Mesenchymal stem cell (in vitro differentiated cells and primary cell): ENCODE measurements at regions not wholly inside any gene's neighbourhood (a gene's known extent, or its start where the extent isn't known, plus 50 kb on each side); places are given as distances from the start of the nearest gene placed in this dataset.

Experiments
- DNase-seq: peaks from one replicate; pipeline ENCODE4 v3.0.0-alpha.2; 2013
- H2AFZ ChIP-seq: one replicate; pipeline ENCODE4 v1.6.1; 2013; ENCODE audit warnings: low read depth, mild to moderate bottlenecking, control low read depth, inconsistent platforms, low read length, moderate library complexity
- H2AK5ac ChIP-seq: 2 replicates; pipeline ENCODE4 v1.6.1; 2013; ENCODE audit warnings: low read length, moderate library complexity, mild to moderate bottlenecking, inconsistent platforms; ENCODE audit not compliant: severe bottlenecking
- H2BK120ac ChIP-seq: one replicate; pipeline ENCODE4 v1.6.1; 2013; ENCODE audit warnings: low read depth, mild to moderate bottlenecking, inconsistent platforms, low read length, moderate library complexity
- H2BK12ac ChIP-seq, 2 experiments: one replicate each; pipeline ENCODE4 v1.6.1; 2013; ENCODE audit warnings: inconsistent platforms in 2 of 2, low read length in 2 of 2, mild to moderate bottlenecking in 2 of 2, moderate library complexity in 2 of 2, control low read depth in 1 of 2
- H2BK15ac ChIP-seq: one replicate; pipeline ENCODE4 v1.6.1; 2013; ENCODE audit warnings: mild to moderate bottlenecking, low read depth, inconsistent platforms; ENCODE audit not compliant: poor library complexity, severe bottlenecking
- H2BK5ac ChIP-seq: 2 replicates; pipeline ENCODE4 v1.6.1; 2013; ENCODE audit warnings: low read depth, mild to moderate bottlenecking, low read length, control low read depth, inconsistent platforms; ENCODE audit not compliant: poor library complexity, severe bottlenecking
- H3K14ac ChIP-seq, 2 experiments: one replicate each; pipeline ENCODE4 v1.6.1; 2013; ENCODE audit warnings: inconsistent platforms in 2 of 2, low read length in 2 of 2, control low read depth in 1 of 2, mild to moderate bottlenecking in 1 of 2, moderate library complexity in 1 of 2
- H3K18ac ChIP-seq, 2 experiments: one replicate each; pipeline ENCODE4 v1.6.1; 2013; ENCODE audit warnings: inconsistent platforms in 2 of 2, low read length in 2 of 2, control low read depth in 1 of 2, low read depth in 1 of 2, mild to moderate bottlenecking in 1 of 2
- H3K23ac ChIP-seq, 2 experiments: one replicate each; pipeline ENCODE4 v1.6.1; 2013; ENCODE audit warnings: inconsistent platforms in 2 of 2, low read length in 2 of 2, mild to moderate bottlenecking in 2 of 2, moderate library complexity in 2 of 2, control low read depth in 1 of 2
- H3K27ac ChIP-seq: 2 replicates; pipeline ENCODE4 v1.5.1; 2013; ENCODE audit warnings: mild to moderate bottlenecking, moderate library complexity, low read length, control low read depth, inconsistent platforms; ENCODE audit not compliant: poor library complexity, severe bottlenecking
- H3K27me3 ChIP-seq, 2 experiments: 2 replicates each; pipeline versions ENCODE4 v1.6.1 to v1.7.0; 2013; ENCODE audit warnings: low read length in 2 of 2, mild to moderate bottlenecking in 2 of 2, moderate library complexity in 2 of 2, control low read depth in 1 of 2, inconsistent platforms in 1 of 2; ENCODE audit not compliant: control insufficient read depth in 1 of 2, insufficient read depth in 1 of 2
- H3K36me3 ChIP-seq, 2 experiments: 2 replicates each; pipeline versions ENCODE4 v1.6.1 to v1.7.0; 2013; ENCODE audit warnings: low read length in 2 of 2, control low read depth in 1 of 2, inconsistent platforms in 1 of 2, low read depth in 1 of 2, mild to moderate bottlenecking in 1 of 2; ENCODE audit not compliant: insufficient read depth in 2 of 2, control insufficient read depth in 1 of 2
- H3K4ac ChIP-seq, 2 experiments: one replicate each; pipeline ENCODE4 v1.6.1; 2013; ENCODE audit warnings: inconsistent platforms in 2 of 2, low read length in 2 of 2, mild to moderate bottlenecking in 2 of 2, moderate library complexity in 2 of 2, control low read depth in 1 of 2, low read depth in 1 of 2
- H3K4me1 ChIP-seq: 2 replicates; pipeline ENCODE4 v1.6.1; 2013; ENCODE audit warnings: low read depth, low read length, control low read depth; ENCODE audit not compliant: control insufficient read depth, insufficient read depth
- H3K4me2 ChIP-seq: 2 replicates; pipeline ENCODE4 v1.6.1; 2013; ENCODE audit warnings: low read length, mild to moderate bottlenecking, inconsistent platforms; ENCODE audit not compliant: poor library complexity, severe bottlenecking
- H3K4me3 ChIP-seq, 2 experiments: 2 replicates each; pipeline versions ENCODE4 v1.5.1 to v1.7.0; 2013; ENCODE audit warnings: low read length in 2 of 2, mild to moderate bottlenecking in 2 of 2, control low read depth in 1 of 2, low read depth in 1 of 2; ENCODE audit not compliant: insufficient read depth in 1 of 2
- H3K79me1 ChIP-seq: replicated peaks from 2 replicates; pipeline ENCODE4 v1.6.1; 2013; ENCODE audit warnings: mild to moderate bottlenecking, control low read depth, low read length, inconsistent platforms; ENCODE audit not compliant: poor library complexity, severe bottlenecking
- H3K9ac ChIP-seq: 2 replicates; pipeline ENCODE4 v1.7.0; 2013; ENCODE audit warnings: mild to moderate bottlenecking, low read length, moderate library complexity
- H3K9me3 ChIP-seq: 2 replicates; pipeline ENCODE4 v1.7.0; 2013; ENCODE audit warnings: mild to moderate bottlenecking, low read length; ENCODE audit not compliant: control insufficient read depth
- H4K8ac ChIP-seq: one replicate; pipeline ENCODE4 v1.6.1; 2013; ENCODE audit warnings: inconsistent platforms, mild to moderate bottlenecking, low read length, moderate library complexity
- H4K91ac ChIP-seq: one replicate; pipeline ENCODE4 v1.6.1; 2013; ENCODE audit warnings: mild to moderate bottlenecking, low read length, inconsistent platforms
- WGBS: methylation state at CpG from one replicate; pipeline ENCODE4 v1.1.7; 2013; ENCODE audit warnings: mixed read lengths; 5-methylcytosine and 5-hydroxymethylcytosine counted together

DNA sequence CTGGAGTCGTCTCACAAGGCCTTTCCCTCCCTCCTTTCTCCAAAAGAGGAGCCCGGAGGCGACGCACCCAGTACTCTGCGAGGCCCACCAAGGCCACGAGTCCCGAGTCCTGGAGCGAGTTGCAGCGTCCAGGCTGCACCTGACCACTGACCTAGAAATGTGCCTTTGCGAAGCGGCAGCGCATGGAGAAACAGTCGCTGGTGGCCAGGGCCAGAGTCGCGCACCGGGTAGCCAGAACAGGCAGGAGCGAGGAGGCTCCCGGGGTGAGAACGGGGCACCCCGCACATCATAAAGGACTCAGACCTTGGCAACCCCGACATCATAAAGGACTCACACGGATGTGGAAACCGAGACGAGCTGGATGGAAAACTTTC, 318.4 kb downstream of the FAM72C start:
- H3K9me3 ChIP-seq: peaks cover 13% of the 10 kb centered on the region
- H3K4ac ChIP-seq: no peak overlapping the region
- H3K27me3 ChIP-seq: peaks cover 0 to 69% of the 10 kb centered on the region in 2 experiments
- H2BK5ac ChIP-seq: no peak overlapping the region
- H2BK15ac ChIP-seq: no peak overlapping the region
- H3K23ac ChIP-seq: no peak overlapping the region
- no peak overlapping the region for H3K9ac ChIP-seq
- no peak overlapping the region for H2BK120ac ChIP-seq
- H3K36me3 ChIP-seq: no peaks in the 10 kb centered on the region
- DNase-seq: no peak
- H2AFZ ChIP-seq: no peak overlapping the region
- H2AK5ac ChIP-seq: no peak overlapping the region
- H3K79me1 ChIP-seq: no peaks in the 10 kb centered on the region
- no peaks in the 10 kb centered on the region for H3K4me1 ChIP-seq
- no peak overlapping the region for H3K4me3 ChIP-seq
- H4K8ac ChIP-seq: no peak overlapping the region
- no peak overlapping the region for H3K14ac ChIP-seq
- no peak overlapping the region for H2BK12ac ChIP-seq
- no peak overlapping the region for H3K18ac ChIP-seq
- no peak overlapping the region for H3K4me2 ChIP-seq
- WGBS: 93% methylated on average over 24 of the region's 24 CpGs
- no peak overlapping the region for H4K91ac ChIP-seq
- H3K27ac ChIP-seq: no peak overlapping the region

- no peak overlapping the region for H2BK15ac ChIP-seq
- H3K4me2 ChIP-seq: no peak overlapping the region
- H4K91ac ChIP-seq: no peak overlapping the region
- no peak overlapping the region for H2AK5ac ChIP-seq
- no peaks in the 10 kb centered on the region for H3K36me3 ChIP-seq
- no peak overlapping the region for H3K4me3 ChIP-seq
- peaks cover 13% of the 10 kb centered on the region for H3K9me3 ChIP-seq
- no peak overlapping the region for H3K4ac ChIP-seq
- H3K9ac ChIP-seq: no peak overlapping the region
- H3K23ac ChIP-seq: no peak overlapping the region
- H3K79me1 ChIP-seq: no peaks in the 10 kb centered on the region
- no peak overlapping the region for H2BK120ac ChIP-seq
- H3K14ac ChIP-seq: no peak overlapping the region
- H2BK12ac ChIP-seq: no peak overlapping the region
- DNase-seq: no peak
- H3K27ac ChIP-seq: no peak overlapping the region
- H3K18ac ChIP-seq: no peak overlapping the region
- H2AFZ ChIP-seq: no peak overlapping the region
- H3K27me3 ChIP-seq: peaks cover 0 to 66% of the 10 kb centered on the region in 2 experiments
- WGBS: 90% methylated on average over 34 of the region's 36 CpGs
- H2BK5ac ChIP-seq: no peak overlapping the region
- H4K8ac ChIP-seq: no peak overlapping the region
- no peaks in the 10 kb centered on the region for H3K4me1 ChIP-seq
Observed at GRCh38 chr1:143652744-143653428, 318.9 kb downstream of the FAM72C start.

DNA sequence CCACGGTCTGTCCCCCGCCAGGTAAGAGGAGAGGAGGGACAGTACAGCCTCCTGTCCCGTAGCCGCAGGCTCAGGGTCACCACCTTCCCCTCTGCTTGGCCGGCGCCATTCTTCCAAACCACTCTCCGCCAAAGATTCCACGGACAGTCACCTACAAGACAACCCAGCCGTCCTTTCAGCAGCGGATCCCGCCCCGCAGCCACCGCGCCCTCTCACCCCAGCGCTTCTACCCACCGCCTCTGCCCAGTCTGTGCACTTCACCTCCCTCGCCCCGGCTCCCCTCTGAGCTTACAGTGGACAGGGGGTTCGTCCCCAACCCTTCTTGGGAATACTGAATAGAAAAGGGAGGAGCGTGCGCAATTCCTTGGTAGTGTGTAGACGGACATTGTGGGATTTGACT, 319.6 kb downstream of the FAM72C start:
- Histone ChIP-seq H2BK120ac (no peak overlapping the region), H2BK12ac (no peak overlapping the region), H3K4me3 (no peak overlapping the region), H4K8ac (no peak overlapping the region), H3K79me1 (no peaks in the 10 kb centered on the region), H2AK5ac (no peak overlapping the region), H3K23ac (no peak overlapping the region), H2AFZ (no peak overlapping the region), H3K27ac (no peak overlapping the region), H3K4ac (no peak overlapping the region), H3K4me1 (no peaks in the 10 kb centered on the region), H3K27me3 (peaks cover 0 to 66% of the 10 kb centered on the region in 2 experiments), H4K91ac (no peak overlapping the region), H3K9ac (no peak overlapping the region), H3K14ac (no peak overlapping the region), H3K18ac (no peak overlapping the region), H3K4me2 (no peak overlapping the region), H2BK15ac (no peak overlapping the region), H3K9me3 (peaks cover 11% of the 10 kb centered on the region), H2BK5ac (no peak overlapping the region), H3K36me3 (no peaks in the 10 kb centered on the region)
- no peak for DNase-seq
- 96% methylated on average over 5 of the region's 22 CpGs for WGBS

- WGBS: 87% methylated on average over 28 of the region's 31 CpGs
- Histone ChIP-seq H4K91ac (no peak overlapping the region), H4K8ac (no peak overlapping the region), H3K18ac (no peak overlapping the region), H2BK120ac (no peak overlapping the region), H3K23ac (no peak overlapping the region), H3K36me3 (no peaks in the 10 kb centered on the region), H3K4me1 (no peaks in the 10 kb centered on the region), H2BK5ac (no peak overlapping the region), H2BK12ac (no peak overlapping the region), H3K27me3 (peaks cover 0 to 70% of the 10 kb centered on the region in 2 experiments), H2AK5ac (no peak overlapping the region), H2BK15ac (no peak overlapping the region), H3K4me2 (no peak overlapping the region), H3K4me3 (no peak overlapping the region), H3K9me3 (peaks cover 10% of the 10 kb centered on the region), H3K27ac (no peak overlapping the region), H3K9ac (no peak overlapping the region), H3K79me1 (no peaks in the 10 kb centered on the region), H2AFZ (no peak overlapping the region), H3K14ac (no peak overlapping the region), H3K4ac (no peak overlapping the region)
- no peak for DNase-seq
Observed at GRCh38 chr1:143651350-143651992, 320.3 kb downstream of the FAM72C start.
